ENCODE measurements at regions not wholly inside any gene's neighbourhood (a gene's known extent, or its start where the extent isn't known, plus 50 kb on each side); places are given as distances from the start of the nearest gene placed in this dataset.
"Not testable (repeated sequence)": the region's sequence is repeated elsewhere in the genome, so short reads cannot be mapped to it uniquely, and the experiment has no call there.

DNA sequence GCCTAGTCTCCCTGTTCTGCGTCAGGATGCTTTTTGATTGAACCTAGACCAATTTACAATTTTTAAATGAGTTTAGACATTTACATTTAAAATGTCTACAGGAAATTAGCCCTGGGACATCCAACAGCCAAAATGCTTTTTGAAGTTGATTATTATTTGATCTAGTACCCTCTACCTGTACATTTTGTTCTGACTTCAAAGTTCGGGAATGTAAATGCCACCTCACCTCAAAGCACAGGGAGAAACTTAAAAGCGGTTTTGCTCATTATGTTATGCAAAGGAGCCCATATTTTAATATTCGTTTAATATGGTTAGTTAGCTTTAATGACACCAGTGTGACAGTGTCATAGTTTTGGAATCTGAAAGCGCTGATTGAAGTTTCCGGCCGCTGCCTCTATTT is 80.1 kb upstream of the FAM204A start:
- H3K4me3 ChIP-seq: no peak overlapping the region
- H3K27ac ChIP-seq: no peak overlapping the region
- H3K27me3 ChIP-seq: peaks cover 0 to 4% of the 10 kb centered on the region in 2 donors
- H3K4me1 ChIP-seq: no peaks in the 10 kb centered on the region
- no peaks in the 10 kb centered on the region for H3K36me3 ChIP-seq
- H3K9me3 ChIP-seq: no peaks in the 10 kb centered on the region
- no peak for TF ChIP-seq POLR2AphosphoS5 (IDR thresholded peaks at IDR 0.05)
- TF ChIP-seq POLR2A (IDR thresholded peaks at IDR 0.05): no peak
- TF ChIP-seq, protein P1, sequence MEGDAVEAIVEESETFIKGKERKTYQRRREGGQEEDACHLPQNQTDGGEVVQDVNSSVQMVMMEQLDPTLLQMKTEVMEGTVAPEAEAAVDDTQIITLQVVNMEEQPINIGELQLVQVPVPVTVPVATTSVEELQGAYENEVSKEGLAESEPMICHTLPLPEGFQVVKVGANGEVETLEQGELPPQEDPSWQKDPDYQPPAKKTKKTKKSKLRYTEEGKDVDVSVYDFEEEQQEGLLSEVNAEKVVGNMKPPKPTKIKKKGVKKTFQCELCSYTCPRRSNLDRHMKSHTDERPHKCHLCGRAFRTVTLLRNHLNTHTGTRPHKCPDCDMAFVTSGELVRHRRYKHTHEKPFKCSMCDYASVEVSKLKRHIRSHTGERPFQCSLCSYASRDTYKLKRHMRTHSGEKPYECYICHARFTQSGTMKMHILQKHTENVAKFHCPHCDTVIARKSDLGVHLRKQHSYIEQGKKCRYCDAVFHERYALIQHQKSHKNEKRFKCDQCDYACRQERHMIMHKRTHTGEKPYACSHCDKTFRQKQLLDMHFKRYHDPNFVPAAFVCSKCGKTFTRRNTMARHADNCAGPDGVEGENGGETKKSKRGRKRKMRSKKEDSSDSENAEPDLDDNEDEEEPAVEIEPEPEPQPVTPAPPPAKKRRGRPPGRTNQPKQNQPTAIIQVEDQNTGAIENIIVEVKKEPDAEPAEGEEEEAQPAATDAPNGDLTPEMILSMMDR (IDR thresholded peaks at IDR 0.05): no peak
- intact Hi-C loops (cut with DNase I; ENCODE audit: low total_unique reads): no loop called here
- DNase-seq (ENCODE audit: low spot score in 2 of 2): no peak

DNA sequence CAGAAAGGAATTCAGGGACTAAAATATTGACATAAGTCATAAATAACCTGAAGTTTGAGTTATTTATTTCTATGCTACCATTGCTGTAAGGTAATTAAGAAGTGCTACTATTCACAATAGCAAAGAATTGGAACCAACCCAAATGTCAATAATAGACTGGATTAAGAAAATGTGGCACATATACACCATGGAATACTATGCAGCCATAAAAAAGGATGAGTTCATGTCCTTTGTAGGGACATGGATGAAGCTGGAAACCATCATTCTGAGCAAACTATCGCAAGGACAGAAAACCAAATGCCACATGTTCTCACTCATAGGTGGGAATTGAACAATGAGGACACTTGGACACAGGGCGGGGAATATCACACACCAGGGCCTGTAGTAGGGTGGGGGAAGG is 77.9 kb upstream of the FAM204A start:
- H3K27me3 ChIP-seq; DNase-seq (ENCODE audit: low spot score in 2 of 2); H3K36me3 ChIP-seq; intact Hi-C loops (cut with DNase I; ENCODE audit: low total_unique reads); H3K4me1 ChIP-seq; H3K9me3 ChIP-seq; H3K4me3 ChIP-seq; H3K27ac ChIP-seq: not testable (repeated sequence)

DNA sequence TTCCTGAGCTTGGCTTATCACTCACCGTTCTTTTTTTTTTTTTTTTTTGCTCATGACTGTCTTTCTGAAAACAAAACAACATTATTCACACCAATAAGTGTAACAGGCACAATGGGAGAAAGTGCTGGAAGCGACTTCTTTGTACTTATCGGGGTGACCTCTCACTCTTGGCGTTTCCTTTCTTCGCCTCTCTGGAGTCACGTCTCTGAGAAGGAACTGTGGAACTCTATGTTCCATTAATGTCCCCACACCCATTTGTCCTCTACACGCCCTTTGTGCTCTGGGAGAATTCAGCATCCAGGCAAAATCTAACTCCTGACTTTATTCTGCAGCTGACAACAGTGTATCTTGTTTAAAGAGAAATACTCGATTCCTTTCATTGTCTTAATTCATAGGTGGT is 70.8 kb upstream of the FAM204A start:
- Histone ChIP-seq H3K4me1 (no peaks in the 10 kb centered on the region), H3K27ac (no peak overlapping the region), H3K4me3 (no peak overlapping the region), H3K27me3 (peaks cover 0 to 10% of the 10 kb centered on the region in 2 donors), H3K9me3 (no peaks in the 10 kb centered on the region), H3K36me3 (no peaks in the 10 kb centered on the region)
- no peak for DNase-seq (ENCODE audit: low spot score in 2 of 2)
- TF ChIP-seq, protein P1 (IDR thresholded peaks at IDR 0.05): no peak
- TF ChIP-seq POLR2AphosphoS5 (IDR thresholded peaks at IDR 0.05) (no peak), POLR2A (IDR thresholded peaks at IDR 0.05) (no peak)
- intact Hi-C loops (cut with DNase I; ENCODE audit: low total_unique reads): no loop called here

DNA sequence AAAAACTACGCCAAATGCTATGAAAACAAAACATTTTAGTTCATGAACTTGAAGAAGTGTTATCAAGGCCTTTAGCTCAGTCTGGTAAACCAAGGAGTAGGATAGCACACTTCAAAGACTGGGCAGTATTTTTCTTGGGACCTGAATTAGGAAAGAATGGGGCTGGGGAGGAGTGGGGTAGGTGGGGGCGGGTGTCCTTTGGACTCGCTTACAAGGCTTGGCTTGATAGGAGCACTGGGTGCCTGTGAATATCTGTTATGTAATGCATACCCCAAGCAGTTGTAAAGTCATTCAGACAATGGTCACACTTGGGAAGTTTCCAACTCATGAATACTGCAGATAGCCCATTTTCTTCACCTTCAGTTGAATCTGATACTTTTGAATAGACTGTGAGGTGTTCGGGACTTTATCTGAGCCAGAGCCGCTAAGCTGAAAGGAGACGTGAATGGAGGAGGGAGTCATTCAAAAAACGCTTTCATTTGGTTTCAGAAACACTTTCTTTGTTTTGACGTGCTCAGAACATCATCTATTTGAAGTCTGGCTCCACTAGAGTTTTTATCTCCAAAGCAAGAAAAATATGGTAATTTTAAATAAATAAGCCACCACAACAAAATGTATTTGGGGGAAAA is 70.1 kb upstream of the FAM204A start:
- Histone ChIP-seq H3K4me3 (no peak overlapping the region), H3K9me3 (no peaks in the 10 kb centered on the region), H3K4me1 (no peaks in the 10 kb centered on the region), H3K36me3 (no peaks in the 10 kb centered on the region), H3K27me3 (peaks cover 0 to 6% of the 10 kb centered on the region in 2 donors), H3K27ac (no peak overlapping the region)
- DNase-seq (ENCODE audit: low spot score in 2 of 2): no peak
- intact Hi-C loops (cut with DNase I; ENCODE audit: low total_unique reads): no loop called here
- TF ChIP-seq, protein P1 (IDR thresholded peaks at IDR 0.05): no peak
- TF ChIP-seq POLR2A (IDR thresholded peaks at IDR 0.05) (no peak), POLR2AphosphoS5 (IDR thresholded peaks at IDR 0.05) (no peak)

DNA sequence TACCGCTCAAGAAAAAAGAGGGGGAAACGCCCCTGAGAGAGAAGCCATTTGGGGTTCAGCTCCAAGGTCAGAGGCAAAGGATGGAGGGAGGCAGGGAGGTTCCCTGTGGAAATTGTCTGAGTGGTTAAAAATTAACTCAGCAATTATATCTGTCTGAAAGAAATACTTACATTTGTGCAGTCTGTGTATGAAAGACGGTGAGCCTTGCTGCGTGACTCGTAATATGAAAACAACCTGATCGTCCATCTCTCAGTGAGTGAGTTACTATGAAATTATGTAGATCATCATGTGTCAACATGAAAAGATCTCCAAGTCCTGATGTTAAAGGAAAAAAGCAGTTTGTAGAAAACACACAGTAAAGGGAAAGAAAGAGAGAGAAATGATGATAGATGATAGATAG is 67.2 kb upstream of the FAM204A start:
- intact Hi-C loops (cut with DNase I; ENCODE audit: low total_unique reads): no loop called here
- H3K9me3 ChIP-seq: no peaks in the 10 kb centered on the region
- no peak overlapping the region for H3K27ac ChIP-seq
- no peaks in the 10 kb centered on the region for H3K4me1 ChIP-seq
- no peak for DNase-seq (ENCODE audit: low spot score in 2 of 2)
- no peak overlapping the region for H3K4me3 ChIP-seq
- H3K27me3 ChIP-seq: peaks cover 0 to 12% of the 10 kb centered on the region in 2 donors
- H3K36me3 ChIP-seq: no peaks in the 10 kb centered on the region
- TF ChIP-seq, protein P1 (IDR thresholded peaks at IDR 0.05): no peak
- TF ChIP-seq POLR2A (IDR thresholded peaks at IDR 0.05): no peak
- TF ChIP-seq POLR2AphosphoS5 (IDR thresholded peaks at IDR 0.05): no peak

DNA sequence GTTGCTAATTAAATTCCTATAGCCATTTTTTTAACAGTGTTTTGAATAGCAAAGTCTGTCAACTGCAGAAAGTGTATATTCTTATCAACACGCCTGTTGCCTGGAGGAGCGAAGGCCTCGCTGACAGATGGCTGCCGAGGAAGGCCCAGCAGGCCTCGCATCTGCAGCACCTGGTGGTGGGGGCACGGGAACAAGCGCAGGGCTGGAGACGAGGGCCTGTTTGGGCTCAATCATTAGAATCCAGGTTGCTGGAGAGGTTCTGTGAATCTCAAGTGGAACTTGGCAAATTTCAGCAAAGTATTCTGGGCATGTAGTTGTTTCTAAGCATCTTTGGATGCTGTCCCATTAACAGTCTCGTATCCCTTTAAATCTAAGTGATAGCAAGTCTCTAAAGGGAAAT is 66.1 kb upstream of the FAM204A start:
- Histone ChIP-seq H3K27ac (no peak overlapping the region), H3K4me3 (no peak overlapping the region), H3K9me3 (no peaks in the 10 kb centered on the region), H3K36me3 (no peaks in the 10 kb centered on the region), H3K27me3 (peaks cover 0 to 12% of the 10 kb centered on the region in 2 donors), H3K4me1 (no peaks in the 10 kb centered on the region)
- intact Hi-C loops (cut with DNase I; ENCODE audit: low total_unique reads): no loop called here
- DNase-seq (ENCODE audit: low spot score in 2 of 2): no peak
- no peak for TF ChIP-seq POLR2AphosphoS5 (IDR thresholded peaks at IDR 0.05)
- TF ChIP-seq, protein P1 (IDR thresholded peaks at IDR 0.05): no peak
- TF ChIP-seq POLR2A (IDR thresholded peaks at IDR 0.05): no peak
